ENCODE measurements at regions not wholly inside any gene's neighbourhood (a gene's known extent, or its start where the extent isn't known, plus 50 kb on each side); places are given as distances from the start of the nearest gene placed in this dataset.

- Histone ChIP-seq H3K4me3 (ENCODE audit: low read length) (no peak overlapping the region), H3K4me1 (ENCODE audit: insufficient read depth, low read length) (peaks cover 68% of the 10 kb centered on the region), H3K36me3 (ENCODE audit: low read depth, low read length) (no peaks in the 10 kb centered on the region), H4K20me1 (ENCODE audit: low read length) (no peaks in the 10 kb centered on the region), H3K27me3 (ENCODE audit: low read length) (no peaks in the 10 kb centered on the region), H3K79me2 (ENCODE audit: low read length) (no peaks in the 10 kb centered on the region; the same call in 1 of the 2 replicates), H3F3A (ENCODE audit: low read length, unreplicated experiment) (peaks cover 5% of the 10 kb centered on the region), H3K27ac (ENCODE audit: low read length) (peak overlapping the region; percentile 69), H3K9ac (ENCODE audit: low read length) (no peak overlapping the region), H3K9me2 (replicated peaks; ENCODE audit: low read length) (no peaks in the 10 kb centered on the region), H3K4me2 (ENCODE audit: low read length) (peak overlapping the region; percentile 43), H3K9me3 (ENCODE audit: low read length) (no peaks in the 10 kb centered on the region), H2AFZ (ENCODE audit: low read length) (0 out of 2 replicates have a peak overlapping the region, but pooled peaks have one; percentile 12)
- DNase-seq (no peak), ATAC-seq (no peak)
- intact Hi-C loops (cut with micrococcal nuclease) = no loop called here
- TSS peak; percentile 51 for BruUV-seq (replicated peaks)
- CTCF ChIA-PET = interaction anchor here (0.6 to 1.2 kb wide), 3 partner anchors 13 to 936 kb away, joined by 3 to 6 read pairs (median 4); no protein-coding TSS in a partner anchor
- TF ChIP-seq EZH2 (IDR thresholded peaks at IDR 0.05; ENCODE audit: low read length, unreplicated experiment) (no peak), CTCF (conservative IDR thresholded peaks at IDR 0.05; ENCODE audit: low read depth, low read length) (no peak), EZH2phosphoT487 (IDR thresholded peaks at IDR 0.05; ENCODE audit: borderline replicate concordance, low read length) (no peak)
- POLR2A ChIA-PET (ENCODE audit: unreplicated experiment) = interaction anchor here (0.7 kb wide), 1 partner anchor 12 kb away, joined by 27 read pairs; no protein-coding TSS in a partner anchor
Observed at GRCh38 chr14:65239143-65239937, 137.0 kb upstream of the MAX start.

- Histone ChIP-seq H3K9me3 (ENCODE audit: low read length) (no peaks in the 10 kb centered on the region), H3F3A (ENCODE audit: low read length, unreplicated experiment) (peaks cover 5% of the 10 kb centered on the region), H3K4me2 (ENCODE audit: low read length) (no peak overlapping the region), H3K79me2 (ENCODE audit: low read length) (peaks cover 3% of the 10 kb centered on the region; the same call in 1 of the 2 replicates), H3K27me3 (ENCODE audit: low read length) (no peaks in the 10 kb centered on the region), H3K9me2 (replicated peaks; ENCODE audit: low read length) (no peaks in the 10 kb centered on the region), H4K20me1 (ENCODE audit: low read length) (no peaks in the 10 kb centered on the region), H3K4me1 (ENCODE audit: insufficient read depth, low read length) (peaks cover 73% of the 10 kb centered on the region), H3K4me3 (ENCODE audit: low read length) (no peak overlapping the region), H3K9ac (ENCODE audit: low read length) (no peak overlapping the region), H3K27ac (ENCODE audit: low read length) (peak overlapping the region; percentile 69; the same call in 1 of the 2 replicates), H3K36me3 (ENCODE audit: low read depth, low read length) (no peaks in the 10 kb centered on the region), H2AFZ (ENCODE audit: low read length) (0 out of 2 replicates have a peak overlapping the region, but pooled peaks have one; percentile 12)
- no peak for TF ChIP-seq CTCF (conservative IDR thresholded peaks at IDR 0.05; ENCODE audit: low read depth, low read length)
- TF ChIP-seq EZH2 (IDR thresholded peaks at IDR 0.05; ENCODE audit: low read length, unreplicated experiment) = no peak
- TF ChIP-seq EZH2phosphoT487 (IDR thresholded peaks at IDR 0.05; ENCODE audit: borderline replicate concordance, low read length) = no peak
- ATAC-seq (no peak), DNase-seq (no peak)
- no TSS peak for BruUV-seq (replicated peaks)
- intact Hi-C loops (cut with micrococcal nuclease) = no loop called here
- ChIA-PET CTCF (no interaction called here), POLR2A (ENCODE audit: unreplicated experiment) (no interaction called here)
Observed at GRCh38 chr14:65239938-65240296, 137.6 kb upstream of the MAX start.
